GM19438 (cell line): ENCODE measurements at regions not wholly inside any gene's neighbourhood (a gene's known extent, or its start where the extent isn't known, plus 50 kb on each side); places are given as distances from the start of the nearest gene placed in this dataset.

ENCODE experiments used
- ATAC-seq: cut with Tn5 transposase; IDR thresholded peaks from one replicate; pipeline ENCODE4 v1.9.1; 2021; ENCODE audit warnings: low read depth; ENCODE audit not compliant: unreplicated experiment

- no peak for ATAC-seq
Measured at GRCh38 chr1:87599569-87599968, 270.9 kb downstream of the LMO4 start.

- ATAC-seq: no peak
Measured at GRCh38 chr1:87600055-87600850, 271.6 kb downstream of the LMO4 start.

- ATAC-seq: no peak
Measured at GRCh38 chr1:87600854-87601253, 272.2 kb downstream of the LMO4 start.

GRCh38 chr1:87603626-87604025 lies 274.9 kb downstream of the LMO4 start:
- ATAC-seq: no peak

GRCh38 chr1:87612956-87613355 lies 284.3 kb downstream of the LMO4 start:
- ATAC-seq: no peak

- ATAC-seq: no peak
Measured at GRCh38 chr1:87615491-87615890, 286.8 kb downstream of the LMO4 start.

GRCh38 chr1:87615901-87616300 lies 287.2 kb downstream of the LMO4 start:
- ATAC-seq: no peak

GRCh38 chr1:87620807-87621206 lies 292.1 kb downstream of the LMO4 start:
- no peak for ATAC-seq

GRCh38 chr1:87629673-87630072 lies 301.0 kb downstream of the LMO4 start:
- ATAC-seq: no peak

GRCh38 chr1:87632232-87632631 lies 303.6 kb downstream of the LMO4 start:
- no peak for ATAC-seq

- ATAC-seq: no peak
Measured at GRCh38 chr1:87636198-87636892, 307.7 kb downstream of the LMO4 start.

- no peak for ATAC-seq
Measured at GRCh38 chr1:87638636-87639035, 310.0 kb downstream of the LMO4 start.

- no peak for ATAC-seq
Measured at GRCh38 chr1:87641996-87642395, 313.3 kb downstream of the LMO4 start.

GRCh38 chr1:87642581-87643221 lies 314.0 kb downstream of the LMO4 start:
- no peak for ATAC-seq

- ATAC-seq: no peak
Measured at GRCh38 chr1:87644033-87644578, 315.4 kb downstream of the LMO4 start.

- ATAC-seq: no peak
Measured at GRCh38 chr1:87644579-87645190, 316.0 kb downstream of the LMO4 start.

- no peak for ATAC-seq
Measured at GRCh38 chr1:87647430-87648177, 318.9 kb downstream of the LMO4 start.

GRCh38 chr1:87648323-87649119 lies 319.8 kb downstream of the LMO4 start:
- ATAC-seq: no peak

- ATAC-seq: no peak
Measured at GRCh38 chr1:87650306-87650705, 321.6 kb downstream of the LMO4 start.
